ENCODE measurements at regions not wholly inside any gene's neighbourhood (a gene's known extent, or its start where the extent isn't known, plus 50 kb on each side); places are given as distances from the start of the nearest gene placed in this dataset.
"Not testable (repeated sequence)": the region's sequence is repeated elsewhere in the genome, so short reads cannot be mapped to it uniquely, and the experiment has no call there.

DNA sequence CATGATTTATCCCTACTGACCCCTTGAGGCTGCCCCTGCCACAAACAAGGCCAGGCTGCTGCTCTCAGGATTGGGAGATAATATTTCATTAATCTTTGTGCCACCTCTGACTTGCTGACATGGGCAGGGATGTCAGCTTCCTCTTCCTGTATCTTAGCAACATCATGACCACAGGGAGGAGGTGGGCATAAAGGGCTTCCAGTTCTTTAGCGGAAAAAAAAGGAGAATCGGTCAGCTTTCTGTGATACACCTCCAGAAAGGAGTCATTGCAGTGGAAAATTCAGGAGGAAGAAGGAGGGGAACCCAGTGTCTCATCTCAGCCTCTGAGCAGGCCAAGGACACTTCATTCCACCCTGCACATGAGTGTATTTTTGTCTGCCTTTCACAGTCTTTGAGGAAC, 206.8 kb upstream of the SDK2 start:
- in situ Hi-C loops (cut with MboI; ENCODE audit: low pct_unique_long_range_greater_than_20kb in 2 of 9, low sequenced_read_pairs in 9 of 9, unreplicated experiment in 9 of 9) = no loop called here
- H3K4me3 ChIP-seq = no peak overlapping the region
- no peak overlapping the region for H3K27ac ChIP-seq
- H3K4me1 ChIP-seq (replicated peaks in 1 of 2) = peaks cover 25 to 38% of the 10 kb centered on the region in 2 donors
- no peak for ATAC-seq (replicated peaks in 6 of 8)
- WGBS, 10 experiments = 46 to 100% (median 73%) methylated on average over 1 to 2 of the region's 2 CpGs; no CpG with 5 or more reads in 6 of the 10 experiments

DNA sequence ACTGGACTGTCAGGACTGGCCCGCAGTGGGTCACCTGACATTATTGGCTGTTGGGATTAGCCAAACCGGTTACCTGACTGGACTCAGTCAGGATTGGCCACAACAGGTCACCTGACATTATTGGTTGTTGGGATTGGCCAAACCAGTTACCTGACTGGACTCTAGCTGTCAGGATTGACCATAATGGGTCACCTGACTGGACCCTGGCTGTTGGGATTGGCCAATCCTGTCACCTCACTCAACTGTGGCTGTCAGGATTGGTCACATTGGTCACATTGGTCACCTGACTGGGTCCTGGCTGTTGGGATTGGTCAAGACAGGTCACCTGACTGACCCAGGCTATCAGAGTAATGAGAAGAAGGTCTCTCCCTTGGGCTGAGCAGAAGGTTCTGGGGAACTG, 207.7 kb upstream of the SDK2 start:
- no peak for ATAC-seq (replicated peaks in 6 of 8)
- in situ Hi-C loops (cut with MboI; ENCODE audit: low pct_unique_long_range_greater_than_20kb in 2 of 9, low sequenced_read_pairs in 9 of 9, unreplicated experiment in 9 of 9) = no loop called here
- Histone ChIP-seq H3K4me1 (replicated peaks in 1 of 2) (peaks cover 32 to 42% of the 10 kb centered on the region in 2 donors), H3K27ac (no peak overlapping the region), H3K4me3 (no peak overlapping the region)
- 0 to 100% (median 95%) methylated on average over 1 to 2 of the region's 2 CpGs; no CpG with 5 or more reads in 6 of the 10 experiments for WGBS, 10 experiments

DNA sequence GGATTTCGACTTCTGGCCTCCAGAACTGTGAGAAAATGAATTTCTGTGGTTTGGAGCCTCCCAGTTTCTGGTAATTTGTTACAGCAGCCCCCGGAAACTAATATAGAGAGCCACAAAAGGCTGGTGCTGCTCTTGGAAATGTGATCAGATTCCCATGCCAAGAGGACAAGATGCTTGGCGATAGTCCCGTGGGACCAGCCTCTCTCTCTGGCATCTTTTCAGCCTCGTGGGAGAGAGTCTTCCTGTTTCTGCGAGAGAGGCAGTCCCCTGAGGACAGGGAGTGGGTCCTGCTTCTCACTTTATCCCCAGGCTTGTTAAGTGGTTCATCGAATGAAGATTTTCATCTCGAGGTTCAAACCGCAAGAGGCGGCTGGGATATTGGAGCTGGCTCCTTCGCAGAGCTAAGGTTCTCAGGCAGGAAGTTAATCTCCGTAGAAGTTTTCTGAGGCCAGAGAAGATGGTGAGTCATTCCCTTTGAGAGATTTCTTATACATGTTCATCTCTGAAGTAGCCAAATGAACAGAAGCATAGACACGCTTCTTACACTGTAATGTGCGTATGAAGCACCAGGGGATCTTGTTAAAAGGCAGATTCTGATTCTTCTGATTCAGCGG, 211.6 kb upstream of the SDK2 start:
- Histone ChIP-seq H3K27ac (no peak overlapping the region), H3K4me3 (no peak overlapping the region), H3K4me1 (replicated peaks in 1 of 2) (peaks cover 28 to 34% of the 10 kb centered on the region in 2 donors)
- ATAC-seq (replicated peaks in 6 of 8) = peak in 3 of 8 experiments; percentile 28 to 85 (median 56)
- in situ Hi-C loops (cut with MboI; ENCODE audit: low pct_unique_long_range_greater_than_20kb in 2 of 9, low sequenced_read_pairs in 9 of 9, unreplicated experiment in 9 of 9) = no loop called here
- 7 to 96% (median 90%) methylated on average over 3 to 14 of the region's 15 CpGs; no CpG with 5 or more reads in 2 of the 10 experiments for WGBS, 10 experiments

DNA sequence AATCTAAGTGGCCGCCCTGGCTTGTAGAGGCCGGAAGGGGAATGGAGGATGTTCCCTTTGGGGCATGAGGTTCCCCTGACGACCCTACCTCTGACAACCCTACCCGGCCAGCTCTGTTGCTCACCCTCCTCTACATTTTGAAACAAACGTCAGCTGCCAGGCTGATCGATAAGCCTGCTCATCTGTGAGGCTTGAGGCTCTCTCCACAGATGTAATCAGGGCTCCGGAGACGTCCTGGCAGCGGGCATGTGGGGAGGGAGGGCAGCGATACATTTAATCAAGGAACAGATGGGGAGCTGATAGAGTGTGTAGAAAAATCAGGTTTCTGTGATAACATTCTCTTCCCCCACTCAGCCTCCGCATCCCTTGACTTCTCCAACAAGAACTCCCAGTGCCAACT, 212.3 kb upstream of the SDK2 start:
- peak in 4 of 8 experiments; percentile 27 to 50 (median 32) for ATAC-seq (replicated peaks in 6 of 8)
- H3K4me3 ChIP-seq = no peak overlapping the region
- H3K4me1 ChIP-seq (replicated peaks in 1 of 2) = peaks cover 27 to 34% of the 10 kb centered on the region in 2 donors
- no peak overlapping the region for H3K27ac ChIP-seq
- WGBS, 10 experiments = 40 to 90% (median 72%) methylated on average over 2 to 6 of the region's 11 CpGs; no CpG with 5 or more reads in 5 of the 10 experiments
- in situ Hi-C loops (cut with MboI; ENCODE audit: low pct_unique_long_range_greater_than_20kb in 2 of 9, low sequenced_read_pairs in 9 of 9, unreplicated experiment in 9 of 9) = no loop called here

DNA sequence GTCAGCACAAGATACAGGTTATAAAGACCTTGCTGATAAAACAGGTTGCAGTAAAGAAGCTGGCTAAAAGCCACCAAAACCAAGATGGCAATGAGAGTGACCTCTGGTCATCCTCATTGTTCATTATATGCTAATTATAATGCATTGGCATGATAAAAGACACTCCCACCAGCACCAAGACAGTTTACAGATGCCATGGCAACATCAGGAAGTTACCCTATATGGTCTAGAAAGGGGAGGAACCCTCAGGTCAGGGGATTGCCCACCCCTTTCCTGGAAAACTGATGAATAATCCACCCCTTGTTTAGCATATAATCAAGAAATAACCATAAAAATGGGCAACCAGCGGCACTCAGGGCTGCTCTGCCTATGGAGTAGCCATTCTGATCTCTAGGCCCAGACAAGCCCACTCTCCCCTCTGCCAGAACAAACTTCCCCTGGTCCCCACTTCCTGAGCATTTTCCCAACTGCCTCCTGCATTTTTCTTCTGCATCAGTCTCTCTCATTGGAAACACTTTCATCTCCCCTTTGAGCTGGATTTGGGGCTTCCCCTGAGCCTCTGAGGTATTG, 215.3 kb upstream of the SDK2 start:
- ATAC-seq (replicated peaks in 6 of 8) = peak in 5 of 8 experiments; percentile 12 to 70 (median 63)

DNA sequence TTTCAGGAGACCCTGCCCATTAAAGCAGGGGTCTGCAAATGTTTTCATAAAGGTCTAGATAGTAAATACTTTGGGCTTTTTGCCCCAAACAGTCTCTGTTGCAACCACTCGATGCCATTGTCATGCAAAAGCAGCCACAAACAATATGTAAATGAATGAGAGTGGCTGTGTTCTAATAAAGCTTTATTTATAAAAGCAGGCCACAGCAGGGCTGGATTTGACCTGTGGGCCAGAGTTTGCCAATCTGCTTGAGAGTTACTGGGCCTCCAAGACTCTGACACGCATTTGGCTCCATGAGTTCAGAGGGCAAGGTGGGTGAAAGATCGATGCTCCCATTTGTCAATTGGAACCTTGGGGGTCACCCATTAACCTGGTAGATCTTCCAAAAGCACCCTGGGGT, 217.3 kb upstream of the SDK2 start:
- in situ Hi-C loops (cut with MboI; ENCODE audit: low pct_unique_long_range_greater_than_20kb in 2 of 9, low sequenced_read_pairs in 9 of 9, unreplicated experiment in 9 of 9) = no loop called here
- no peak for ATAC-seq (replicated peaks in 6 of 8)
- WGBS, 10 experiments = 20 to 100% (median 81%) methylated on average over 1 to 3 of the region's 3 CpGs; no CpG with 5 or more reads in 3 of the 10 experiments
- Histone ChIP-seq H3K4me1 (replicated peaks in 1 of 2) (peaks cover 13 to 25% of the 10 kb centered on the region in 2 donors), H3K4me3 (no peak overlapping the region), H3K27ac (no peak overlapping the region)

More for the DNA sequence above, 215.3 kb upstream of the SDK2 start:
- H3K4me1 ChIP-seq (replicated peaks in 1 of 2) = peaks cover 16 to 22% of the 10 kb centered on the region in 2 donors
- in situ Hi-C loops (cut with MboI; ENCODE audit: low pct_unique_long_range_greater_than_20kb in 2 of 9, low sequenced_read_pairs in 9 of 9, unreplicated experiment in 9 of 9); H3K4me3 ChIP-seq; H3K27ac ChIP-seq: not testable (repeated sequence)
- 0 to 50% (median 20%) methylated on average over 1 of the region's 1 CpG; no CpG with 5 or more reads in 6 of the 10 experiments for WGBS, 10 experiments

DNA sequence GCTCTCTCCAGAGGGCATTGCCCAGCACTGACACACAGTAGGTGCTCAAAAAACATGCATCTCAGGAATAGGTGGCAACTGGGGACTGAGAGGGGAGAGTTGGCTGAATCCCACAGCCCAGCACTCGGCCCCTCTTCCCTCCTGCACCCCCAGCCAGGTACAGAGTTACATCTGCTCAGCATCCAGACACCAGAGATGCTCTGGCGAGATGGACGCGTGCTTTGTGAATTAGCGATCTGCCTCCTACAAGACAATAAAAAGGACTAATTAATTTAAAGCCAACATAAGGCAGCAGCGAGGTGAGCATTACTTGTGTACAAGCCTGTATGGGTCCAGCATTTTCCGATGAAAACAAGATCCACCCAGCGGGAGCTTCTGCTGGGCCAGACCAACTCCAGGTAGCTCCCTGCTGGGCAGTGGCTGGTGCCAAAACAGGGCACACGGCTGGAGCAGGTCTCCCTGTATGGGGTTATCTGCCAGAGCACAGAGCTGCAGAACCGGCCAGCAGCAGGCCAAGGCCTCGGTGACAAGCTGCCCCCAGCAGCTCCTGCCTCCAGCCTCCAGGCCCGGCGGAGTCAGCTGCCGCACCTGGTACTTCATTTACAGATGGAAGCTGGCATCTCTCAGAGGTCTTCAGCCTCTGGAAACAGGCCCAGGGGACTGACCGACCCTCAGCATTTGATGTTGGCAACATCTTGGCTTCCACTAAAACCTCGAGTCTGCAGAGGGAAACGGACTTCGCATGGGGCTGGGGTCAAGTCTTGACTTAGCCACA, 219.7 kb upstream of the SDK2 start:
- WGBS, 10 experiments = 79 to 100% (median 91%) methylated on average over 1 to 6 of the region's 18 CpGs; no CpG with 5 or more reads in 2 of the 10 experiments
- no peak for ATAC-seq (replicated peaks in 6 of 8)
- Histone ChIP-seq H3K27ac (no peak overlapping the region), H3K4me3 (no peak overlapping the region), H3K4me1 (replicated peaks in 1 of 2) (peaks cover 10 to 17% of the 10 kb centered on the region in 2 donors)
- in situ Hi-C loops (cut with MboI; ENCODE audit: low pct_unique_long_range_greater_than_20kb in 2 of 9, low sequenced_read_pairs in 9 of 9, unreplicated experiment in 9 of 9) = no loop called here

DNA sequence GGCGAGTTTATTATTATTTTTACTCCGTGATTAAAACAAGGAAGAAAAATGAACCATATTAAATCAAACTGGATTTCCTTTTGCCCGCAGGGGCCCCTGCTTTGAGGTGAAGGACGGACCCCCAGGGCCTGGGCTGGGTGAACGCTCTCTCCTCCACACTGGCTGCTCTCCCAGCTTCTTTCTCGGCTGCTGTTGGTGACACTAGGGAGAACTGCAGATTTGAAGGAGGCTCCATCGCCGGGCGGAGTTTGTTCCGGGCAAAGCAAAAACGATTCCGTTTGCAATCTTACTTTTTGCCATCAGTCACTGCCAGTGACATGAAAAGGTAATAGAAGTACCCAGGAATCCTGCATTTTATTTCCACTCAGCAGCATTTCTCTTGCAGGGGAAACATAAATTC, 221.6 kb upstream of the SDK2 start:
- in situ Hi-C loops (cut with MboI; ENCODE audit: low pct_unique_long_range_greater_than_20kb in 2 of 9, low sequenced_read_pairs in 9 of 9, unreplicated experiment in 9 of 9) = no loop called here
- no peak overlapping the region for H3K27ac ChIP-seq
- H3K4me3 ChIP-seq = no peak overlapping the region
- ATAC-seq (replicated peaks in 6 of 8) = peak in 1 of 8 experiments; percentile 30
- 17 to 84% (median 57%) methylated on average over 1 to 10 of the region's 12 CpGs; no CpG with 5 or more reads in 1 of the 10 experiments for WGBS, 10 experiments
- H3K4me1 ChIP-seq (replicated peaks in 1 of 2) = peaks cover 11 to 25% of the 10 kb centered on the region in 2 donors

DNA sequence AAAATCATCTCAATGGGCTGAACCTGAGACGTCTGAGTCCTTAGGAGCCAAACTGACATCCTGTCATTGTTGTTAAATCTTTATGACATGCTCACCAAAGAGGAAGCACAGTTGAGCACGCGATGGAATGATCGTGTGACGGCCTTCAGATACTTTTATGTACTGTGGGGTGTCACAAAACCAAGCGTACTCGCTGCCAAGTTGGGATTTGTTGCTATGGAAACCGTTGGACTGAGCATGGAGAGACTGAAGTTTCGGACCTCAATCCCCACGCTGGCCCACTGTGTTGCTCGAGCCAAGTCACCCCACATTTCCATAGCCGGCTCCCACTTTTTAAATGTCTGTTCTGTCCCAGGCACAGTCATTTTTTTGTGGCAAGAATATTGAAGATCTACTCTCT, 222.8 kb upstream of the SDK2 start:
- H3K4me3 ChIP-seq = no peak overlapping the region
- 10 to 86% (median 82%) methylated on average over 2 to 10 of the region's 12 CpGs; no CpG with 5 or more reads in 5 of the 10 experiments for WGBS, 10 experiments
- in situ Hi-C loops (cut with MboI; ENCODE audit: low pct_unique_long_range_greater_than_20kb in 2 of 9, low sequenced_read_pairs in 9 of 9, unreplicated experiment in 9 of 9) = no loop called here
- peaks cover 11 to 25% of the 10 kb centered on the region in 2 donors for H3K4me1 ChIP-seq (replicated peaks in 1 of 2)
- H3K27ac ChIP-seq = no peak overlapping the region
- no peak for ATAC-seq (replicated peaks in 6 of 8)

DNA sequence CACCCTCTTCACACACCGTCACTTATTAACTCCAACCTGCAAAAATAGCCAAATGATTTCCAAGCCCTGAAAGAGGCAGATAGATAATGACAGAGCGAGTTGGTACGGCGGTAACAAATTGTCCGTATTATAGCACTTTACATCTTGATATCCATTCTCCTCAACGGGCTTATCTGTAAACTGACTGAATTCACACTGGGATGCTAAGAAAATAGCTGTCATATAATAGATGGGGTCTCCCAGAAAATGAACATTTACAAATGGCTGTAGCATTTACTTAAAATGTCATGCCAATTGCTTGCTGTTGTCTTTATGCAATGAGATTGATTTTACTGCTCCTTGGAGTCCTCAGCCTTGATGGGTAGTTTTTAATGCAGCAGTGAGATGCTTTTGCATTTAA, 225.8 kb upstream of the SDK2 start:
- no peak overlapping the region for H3K27ac ChIP-seq
- in situ Hi-C loops (cut with MboI; ENCODE audit: low pct_unique_long_range_greater_than_20kb in 2 of 9, low sequenced_read_pairs in 9 of 9, unreplicated experiment in 9 of 9) = no loop called here
- no peak overlapping the region for H3K4me3 ChIP-seq
- no peak for ATAC-seq (replicated peaks in 6 of 8)
- WGBS, 10 experiments = 0 to 100% (median 78%) methylated on average over 2 to 6 of the region's 6 CpGs; no CpG with 5 or more reads in 4 of the 10 experiments
- H3K4me1 ChIP-seq (replicated peaks in 1 of 2) = peaks cover 13 to 25% of the 10 kb centered on the region in 2 donors

DNA sequence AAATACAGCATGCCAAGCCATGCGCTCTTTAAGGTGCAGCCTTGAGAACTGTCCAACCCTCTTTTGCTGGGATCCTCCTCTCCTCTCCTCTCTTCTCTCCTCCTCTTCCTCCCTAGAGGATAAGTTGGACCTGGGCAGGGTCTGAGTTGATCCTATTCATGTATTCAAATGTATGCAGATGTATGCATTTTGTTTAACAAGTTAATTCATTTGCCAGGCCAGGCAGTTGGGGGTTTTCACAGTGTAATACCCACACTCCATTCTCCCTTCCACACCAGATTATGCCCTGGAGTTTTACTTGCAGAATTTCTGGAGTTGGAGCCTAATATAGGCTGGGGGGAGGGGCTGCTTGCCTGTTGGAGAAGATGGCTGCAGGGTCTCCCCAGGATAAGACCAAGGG, 226.2 kb upstream of the SDK2 start:
- WGBS, 10 experiments = 33 to 100% (median 63%) methylated on average over 1 of the region's 1 CpG; no CpG with 5 or more reads in 5 of the 10 experiments
- H3K27ac ChIP-seq = no peak overlapping the region
- H3K4me3 ChIP-seq = no peak overlapping the region
- in situ Hi-C loops (cut with MboI; ENCODE audit: low pct_unique_long_range_greater_than_20kb in 2 of 9, low sequenced_read_pairs in 9 of 9, unreplicated experiment in 9 of 9) = no loop called here
- peaks cover 13 to 25% of the 10 kb centered on the region in 2 donors for H3K4me1 ChIP-seq (replicated peaks in 1 of 2)
- peak in 2 of 8 experiments; percentile 7 to 88 for ATAC-seq (replicated peaks in 6 of 8)

DNA sequence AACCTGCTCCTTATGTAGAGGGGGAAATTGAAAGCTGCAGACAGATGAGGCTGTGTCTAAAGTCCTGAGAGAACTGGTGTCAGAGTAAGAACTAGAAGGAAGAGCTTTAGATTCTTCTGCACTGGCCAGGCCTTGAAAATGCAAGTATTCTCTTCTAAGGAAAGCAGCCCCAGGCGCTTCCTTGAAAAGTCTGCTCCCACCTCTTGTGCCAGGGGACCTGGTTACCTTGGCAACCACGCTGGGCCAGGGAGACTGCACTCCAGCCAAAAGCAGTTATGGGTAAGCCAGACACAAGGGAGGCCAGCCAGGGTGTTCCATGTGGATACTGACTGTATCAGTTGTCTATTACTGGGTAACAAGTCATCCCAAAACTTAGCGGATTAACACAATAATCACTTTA, 228.6 kb upstream of the SDK2 start:
- WGBS, 10 experiments = 40 to 100% (median 68%) methylated on average over 1 to 3 of the region's 3 CpGs; no CpG with 5 or more reads in 2 of the 10 experiments
- H3K4me3 ChIP-seq = no peak overlapping the region
- ATAC-seq (replicated peaks in 6 of 8) = peak in 3 of 8 experiments; percentile 17 to 46 (median 21)
- H3K27ac ChIP-seq = no peak overlapping the region
- in situ Hi-C loops (cut with MboI; ENCODE audit: low pct_unique_long_range_greater_than_20kb in 2 of 9, low sequenced_read_pairs in 9 of 9, unreplicated experiment in 9 of 9) = no loop called here
- peaks cover 13 to 18% of the 10 kb centered on the region in 2 donors for H3K4me1 ChIP-seq (replicated peaks in 1 of 2)

Measured in motor neuron (in vitro differentiated cells).